NCI-H446 treated with DMSO at 0.1 percent for 48 hours (cell line): ENCODE measurements at regions not wholly inside any gene's neighbourhood (a gene's known extent, or its start where the extent isn't known, plus 50 kb on each side); places are given as distances from the start of the nearest gene placed in this dataset.
"Not testable (repeated sequence)": the region's sequence is repeated elsewhere in the genome, so short reads cannot be mapped to it uniquely, and the experiment has no call there.

ENCODE experiments used
- DNase-seq: peaks from one replicate; lab custom pipeline; 2025; lab: John Stamatoyannopoulos, UW

GRCh38 chr2:4695281-4695861, 992.0 kb downstream of the DCDC2C start:
- DNase-seq = no peak

- DNase-seq = no peak
Measured at GRCh38 chr2:4715065-4715464, 977.1 kb upstream of the SOX11 start.

GRCh38 chr2:4718777-4719176, 973.4 kb upstream of the SOX11 start:
- DNase-seq = no peak

- no peak for DNase-seq
Measured at GRCh38 chr2:4725618-4726017, 966.6 kb upstream of the SOX11 start.

- DNase-seq = no peak
Measured at GRCh38 chr2:4732560-4732959, 959.6 kb upstream of the SOX11 start.

GRCh38 chr2:4745056-4745991, 946.9 kb upstream of the SOX11 start:
- DNase-seq = no peak

- no peak for DNase-seq
Measured at GRCh38 chr2:4753721-4754120, 938.5 kb upstream of the SOX11 start.

GRCh38 chr2:4762951-4763376, 929.2 kb upstream of the SOX11 start:
- no peak for DNase-seq

GRCh38 chr2:4765787-4766530, 926.2 kb upstream of the SOX11 start:
- DNase-seq = no peak

- DNase-seq = no peak
Measured at GRCh38 chr2:4775668-4776067, 916.5 kb upstream of the SOX11 start.

- DNase-seq = no peak
Measured at GRCh38 chr2:4780679-4781078, 911.5 kb upstream of the SOX11 start.

GRCh38 chr2:4782647-4783046, 909.5 kb upstream of the SOX11 start:
- DNase-seq = no peak

GRCh38 chr2:4791488-4791887, 900.7 kb upstream of the SOX11 start:
- no peak for DNase-seq

- no peak for DNase-seq
Measured at GRCh38 chr2:4792126-4792525, 900.1 kb upstream of the SOX11 start.

GRCh38 chr2:4803396-4803795, 888.8 kb upstream of the SOX11 start:
- DNase-seq = no peak

- DNase-seq = not testable (repeated sequence)
Measured at GRCh38 chr2:4814137-4814536, 878.0 kb upstream of the SOX11 start.

GRCh38 chr2:4827836-4828235, 864.3 kb upstream of the SOX11 start:
- no peak for DNase-seq

GRCh38 chr2:4828682-4829374, 863.4 kb upstream of the SOX11 start:
- no peak for DNase-seq

- peak; percentile 8 for DNase-seq
Measured at GRCh38 chr2:4831751-4832150, 860.4 kb upstream of the SOX11 start.

- no peak for DNase-seq
Measured at GRCh38 chr2:4832642-4833041, 859.5 kb upstream of the SOX11 start.

GRCh38 chr2:4838626-4839025, 853.6 kb upstream of the SOX11 start:
- no peak for DNase-seq

- DNase-seq = no peak
Measured at GRCh38 chr2:4840791-4841190, 851.4 kb upstream of the SOX11 start.
